ENCODE measurements at regions not wholly inside any gene's neighbourhood (a gene's known extent, or its start where the extent isn't known, plus 50 kb on each side); places are given as distances from the start of the nearest gene placed in this dataset.

DNA sequence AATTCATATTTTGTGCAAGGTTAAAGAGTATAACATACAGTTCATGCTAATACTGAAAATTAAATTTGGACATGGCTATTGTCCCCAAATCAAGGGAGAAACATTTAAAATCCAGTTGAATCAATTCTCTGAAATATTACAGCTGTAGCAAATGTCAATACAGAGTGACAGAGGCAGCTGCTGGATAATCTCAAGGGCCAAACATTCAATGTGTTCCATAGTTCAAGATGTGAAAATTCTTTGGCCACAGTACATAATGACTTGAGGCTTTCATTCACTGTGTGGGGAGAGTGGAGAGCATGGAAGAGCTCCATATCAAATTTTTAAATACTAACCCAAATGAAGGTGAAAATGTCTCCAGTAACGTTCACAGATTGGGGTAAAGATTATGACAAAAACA is 1192.8 kb upstream of the CADM2 start:
- DNase-seq, result no peak

DNA sequence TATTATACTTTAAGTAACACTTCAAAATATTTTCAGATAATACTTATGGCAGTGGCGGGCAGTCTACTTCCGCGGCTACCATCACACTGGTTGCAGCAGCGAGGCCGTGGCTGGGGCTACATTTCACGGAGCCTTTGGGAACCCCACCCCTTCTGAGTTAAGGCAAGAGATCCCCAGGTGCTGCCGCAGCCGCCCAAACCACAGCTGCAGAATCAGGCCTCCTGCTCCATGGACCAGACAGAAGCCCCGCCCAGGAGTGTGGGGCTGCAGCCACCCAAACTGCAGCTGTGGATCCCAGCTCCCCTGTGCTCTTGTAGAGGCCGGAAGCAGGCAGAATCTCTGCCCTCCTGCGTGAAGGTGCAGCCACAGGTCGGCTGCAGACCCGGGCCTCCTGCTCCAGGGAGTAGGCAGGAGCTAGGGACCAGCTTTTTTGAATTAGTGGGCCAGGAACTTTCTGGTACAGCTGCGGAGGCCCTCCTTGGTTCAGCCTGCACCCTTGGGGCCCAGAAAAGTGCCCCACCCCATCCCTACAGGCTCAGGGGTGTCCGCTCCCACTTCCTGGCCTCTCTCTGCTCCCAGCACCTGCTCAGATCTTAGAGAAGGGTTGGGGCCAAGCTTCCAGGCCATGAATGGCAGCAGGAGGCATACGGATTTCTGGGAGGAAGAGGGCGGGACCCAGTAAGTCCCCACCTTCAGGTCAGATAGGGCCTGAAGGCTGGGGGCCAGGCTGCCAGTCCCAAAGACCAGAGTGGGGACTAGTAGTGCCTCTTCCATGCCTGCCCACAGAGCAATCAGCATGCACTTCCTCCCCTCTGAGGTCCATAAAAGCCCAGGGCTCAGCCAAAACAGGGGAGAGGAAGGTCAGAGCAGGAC is 1188.8 kb upstream of the CADM2 start:
- DNase-seq, result no peak

DNA sequence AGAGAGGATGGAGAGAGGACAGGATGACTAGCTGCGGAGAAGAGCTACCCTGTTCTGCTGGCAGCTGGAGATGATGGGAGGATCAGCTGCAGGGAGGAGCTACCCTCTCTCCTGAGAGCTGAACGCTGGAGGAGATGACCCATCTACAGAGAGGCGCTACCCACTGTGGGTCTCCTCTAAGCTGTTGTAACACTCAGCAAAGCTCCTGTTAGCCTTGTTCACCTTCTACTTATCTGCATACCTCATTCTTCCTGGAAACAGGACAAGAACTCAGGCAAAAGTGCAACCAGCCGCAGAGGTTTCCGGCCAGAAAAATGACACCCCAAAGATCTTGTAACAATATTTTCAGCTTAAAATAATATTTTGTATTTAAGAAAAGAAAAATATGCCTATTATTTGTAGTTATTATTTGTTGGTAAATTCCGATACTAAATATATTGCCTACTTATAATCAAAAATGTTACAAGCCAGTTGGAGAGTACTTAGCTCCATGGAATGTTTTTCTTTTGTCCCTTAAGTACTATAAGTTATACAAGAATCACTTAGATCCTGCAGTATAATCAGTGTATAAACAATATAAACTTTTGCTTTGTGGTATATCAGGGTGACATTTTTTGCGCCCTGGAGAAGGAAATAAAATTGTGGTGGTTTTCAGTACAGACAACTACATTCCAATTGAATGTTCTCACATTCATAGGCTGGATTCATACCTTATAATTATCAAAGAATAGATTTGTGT is 1188.0 kb upstream of the CADM2 start:
- DNase-seq, result no peak

DNA sequence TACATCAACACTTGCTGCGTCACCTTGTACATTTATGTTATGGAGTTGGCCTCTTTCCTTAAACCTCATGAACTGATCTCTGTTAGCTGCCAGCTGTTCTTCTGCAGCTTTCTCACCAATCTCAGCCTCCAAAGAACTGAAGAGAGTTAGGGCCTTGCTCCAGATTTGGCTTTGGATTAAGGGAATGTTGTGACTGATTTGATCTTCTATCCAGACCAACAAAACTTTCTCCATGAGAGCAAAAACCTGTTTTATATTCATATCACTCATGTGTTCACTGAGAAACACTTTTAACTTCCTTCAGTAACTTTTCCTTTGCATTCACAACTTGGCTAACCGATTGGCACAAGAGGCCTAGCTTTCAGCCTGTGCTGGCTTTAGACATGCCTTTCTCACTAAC is 1156.0 kb upstream of the CADM2 start:
- DNase-seq, result no peak

DNA sequence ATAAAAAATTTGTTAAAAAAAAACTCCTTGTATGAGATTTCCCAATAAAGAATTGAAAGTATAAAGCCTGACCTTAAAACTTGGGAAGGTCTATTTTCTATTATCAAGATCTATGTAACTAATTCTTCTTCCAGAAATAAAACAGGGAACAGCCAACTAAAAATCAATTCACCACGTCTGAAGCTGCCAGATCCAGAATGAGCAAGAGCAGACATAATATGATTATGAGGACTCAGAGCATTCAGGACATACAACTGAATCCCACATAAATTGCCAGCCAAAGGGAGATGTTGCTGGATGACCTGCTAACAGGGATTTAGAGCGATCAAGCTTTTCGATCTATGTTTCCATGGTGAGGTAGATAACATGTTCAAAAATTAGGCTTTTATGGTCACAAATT is 1151.3 kb upstream of the CADM2 start:
- no peak for DNase-seq

DNA sequence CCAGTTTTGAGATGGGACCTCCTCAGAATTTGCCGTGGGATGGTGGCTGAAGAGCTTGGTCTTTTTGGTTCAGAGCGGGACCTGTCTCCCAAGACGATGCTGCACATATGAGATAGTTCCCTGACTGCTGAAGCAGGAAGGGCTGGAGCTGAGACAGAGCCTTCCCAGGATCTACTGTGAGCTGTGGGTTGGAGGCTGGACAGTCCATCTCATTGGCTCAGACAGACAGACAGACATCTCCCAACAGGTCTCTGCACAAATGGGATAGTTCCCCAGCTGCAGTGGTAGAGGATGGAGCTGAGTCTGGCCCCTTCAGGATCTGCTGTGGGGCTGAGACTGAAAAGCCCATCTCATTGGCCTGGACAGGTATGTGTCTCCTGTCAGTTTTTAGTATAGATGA is 1145.6 kb upstream of the CADM2 start:
- DNase-seq, result no peak

DNA sequence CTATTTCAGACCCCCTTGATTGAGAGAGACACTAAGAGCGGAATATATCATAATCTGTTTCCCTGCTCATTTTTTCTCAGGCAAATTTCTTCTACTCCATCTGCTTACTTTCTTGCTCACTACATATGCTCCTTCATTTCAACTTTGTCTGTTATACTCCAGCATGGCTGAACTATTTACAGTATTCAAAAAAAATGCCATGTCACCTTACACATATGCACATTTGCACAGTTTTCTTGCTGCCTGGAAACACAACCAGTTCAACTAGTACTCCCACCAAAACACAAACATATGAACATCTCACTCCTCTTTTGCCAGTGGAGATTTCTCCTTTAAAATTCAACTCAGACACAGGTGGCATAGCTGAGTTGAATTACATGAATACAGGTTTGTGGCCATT is 1142.1 kb upstream of the CADM2 start:
- no peak for DNase-seq

DNA sequence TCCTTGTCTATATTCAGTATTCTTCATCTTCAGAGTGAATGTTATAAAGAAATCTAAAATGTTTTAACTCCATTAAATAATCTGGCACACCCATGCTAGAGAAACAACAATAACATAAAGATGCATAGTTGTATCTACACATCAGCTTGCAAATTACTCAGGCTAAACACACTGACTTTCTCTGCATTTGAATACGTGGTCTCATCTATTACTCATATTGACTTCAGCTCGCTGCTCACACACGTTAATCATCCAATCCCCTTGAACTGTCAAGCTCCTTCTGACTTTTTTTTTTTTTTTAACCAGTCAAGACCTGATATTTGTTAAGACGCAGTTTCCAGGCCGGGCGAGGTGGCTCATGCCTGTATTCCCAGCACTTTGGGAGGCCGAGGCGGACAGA is 1137.3 kb upstream of the CADM2 start:
- DNase-seq, result no peak

DNA sequence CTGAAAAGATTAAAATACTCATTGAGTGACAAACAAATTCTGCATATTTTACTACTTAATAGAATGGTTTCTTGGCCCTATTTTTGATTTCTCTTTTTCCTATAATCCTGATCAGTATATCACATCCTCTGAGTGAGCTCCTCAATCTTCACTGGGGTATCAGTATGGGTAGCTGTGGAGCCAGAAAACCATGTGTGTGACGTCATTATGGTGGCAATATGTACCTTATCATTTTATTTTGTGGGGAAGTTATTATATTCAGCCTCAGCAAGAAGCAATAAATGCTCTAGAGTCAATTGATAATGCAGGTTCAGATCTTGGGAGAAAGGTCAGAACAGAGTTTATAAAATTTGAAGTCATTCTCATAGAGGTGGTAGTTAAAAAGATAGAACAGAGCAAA is 1135.7 kb upstream of the CADM2 start:
- no peak for DNase-seq

DNA sequence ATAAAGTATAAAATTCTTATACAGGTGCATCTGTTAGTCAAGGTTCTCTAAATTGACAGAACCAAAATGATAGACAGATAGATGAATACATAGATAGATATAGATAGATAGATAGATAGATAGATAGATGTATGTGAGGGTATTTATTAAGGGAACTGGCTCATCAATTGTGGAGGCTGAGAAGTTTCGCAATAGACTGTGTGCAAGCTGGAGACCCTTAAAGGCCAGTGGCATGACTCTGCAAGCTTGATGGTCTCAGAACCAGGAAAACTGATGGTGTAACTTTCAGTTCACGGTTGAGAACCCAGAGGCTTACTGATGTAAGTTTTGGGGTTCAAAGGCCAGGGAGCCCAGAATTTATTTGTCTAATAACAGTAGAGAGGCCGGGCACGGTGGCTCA is 1123.7 kb upstream of the CADM2 start:
- no peak for DNase-seq

DNA sequence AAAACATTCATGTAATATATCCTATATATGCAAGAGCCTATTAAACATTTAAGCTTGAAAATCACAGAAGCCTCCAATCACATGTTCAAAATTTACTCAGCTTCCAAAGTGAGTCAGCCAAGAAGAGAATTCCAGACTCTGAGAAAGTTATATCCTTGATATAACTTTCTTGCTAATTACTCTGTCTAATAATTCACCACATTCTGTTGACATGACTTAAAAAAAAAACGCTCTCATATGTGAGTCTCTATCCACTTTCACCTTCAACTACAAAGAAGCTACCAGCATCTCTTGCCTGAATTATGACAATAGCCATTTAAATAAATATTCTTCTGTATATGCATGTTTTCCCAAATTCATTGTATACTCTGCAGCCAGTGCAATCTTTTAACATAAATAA is 1116.3 kb upstream of the CADM2 start:
- DNase-seq, result no peak

DNA sequence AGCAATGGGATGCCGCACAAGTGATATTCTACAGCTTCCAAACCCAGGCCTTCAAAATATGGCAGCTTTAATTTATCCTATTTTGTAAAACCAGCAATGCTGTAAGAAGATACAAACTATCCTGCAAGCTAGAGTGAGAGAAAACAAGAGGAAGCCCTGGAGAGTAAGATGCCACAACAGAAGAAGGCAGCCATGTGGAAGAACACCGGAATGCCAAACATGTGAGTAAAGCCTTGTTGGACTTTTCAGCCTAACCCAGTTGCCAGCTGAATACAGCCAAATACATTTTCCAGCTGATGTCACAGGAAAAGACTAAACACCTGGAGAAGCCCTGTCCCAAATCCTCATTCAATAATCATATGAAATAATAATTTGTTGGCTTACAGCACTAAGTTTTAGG is 1115.1 kb upstream of the CADM2 start:
- DNase-seq, result no peak

DNA sequence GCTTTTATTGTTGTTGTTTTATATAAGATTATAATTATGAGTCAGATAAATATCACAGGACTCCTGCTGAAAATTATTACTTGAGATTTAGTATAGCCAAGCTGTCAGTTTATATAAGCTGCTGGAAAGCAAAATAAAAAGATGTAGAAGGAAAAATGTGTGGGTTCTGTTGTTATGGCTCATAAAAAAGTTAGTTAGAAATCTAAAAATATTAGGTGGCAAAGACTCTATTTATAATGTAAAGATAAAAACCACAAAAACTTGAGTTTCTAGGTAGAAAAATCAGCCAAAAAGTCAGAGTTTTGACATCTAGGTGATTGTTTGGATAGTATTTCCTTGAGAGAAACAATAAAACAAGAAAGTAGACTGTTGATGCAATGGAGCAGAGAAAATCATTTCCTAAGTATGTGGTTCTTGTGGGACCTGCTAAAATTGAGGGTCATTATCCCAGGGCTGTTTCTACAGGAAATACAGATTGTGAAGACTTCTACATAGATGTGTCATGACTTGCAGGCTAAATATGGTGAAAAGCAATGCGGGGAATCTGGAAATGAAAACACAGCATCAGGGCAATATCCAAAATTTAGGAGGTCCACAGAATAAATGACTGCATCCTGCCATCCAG is 1109.6 kb upstream of the CADM2 start:
- DNase-seq, result no peak

DNA sequence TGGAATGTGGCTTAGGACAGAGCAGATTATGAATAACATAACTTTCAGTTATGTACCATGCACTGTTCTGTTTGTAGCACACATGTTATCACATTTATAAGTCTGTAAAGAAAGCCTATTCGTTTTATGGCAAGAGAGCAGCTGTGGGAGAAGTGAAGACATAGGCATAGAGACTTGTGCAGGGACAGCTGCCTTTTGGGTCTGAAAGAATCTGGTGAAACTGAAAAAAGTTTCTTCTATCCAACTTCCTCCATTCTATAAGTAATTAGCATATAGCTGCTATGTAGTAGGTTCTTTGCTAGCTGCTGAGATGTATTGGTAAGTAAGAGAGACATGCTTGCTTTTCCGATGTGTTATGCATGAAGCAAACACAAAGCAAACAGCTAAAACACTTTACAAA is 1095.4 kb upstream of the CADM2 start:
- no peak for DNase-seq

DNA sequence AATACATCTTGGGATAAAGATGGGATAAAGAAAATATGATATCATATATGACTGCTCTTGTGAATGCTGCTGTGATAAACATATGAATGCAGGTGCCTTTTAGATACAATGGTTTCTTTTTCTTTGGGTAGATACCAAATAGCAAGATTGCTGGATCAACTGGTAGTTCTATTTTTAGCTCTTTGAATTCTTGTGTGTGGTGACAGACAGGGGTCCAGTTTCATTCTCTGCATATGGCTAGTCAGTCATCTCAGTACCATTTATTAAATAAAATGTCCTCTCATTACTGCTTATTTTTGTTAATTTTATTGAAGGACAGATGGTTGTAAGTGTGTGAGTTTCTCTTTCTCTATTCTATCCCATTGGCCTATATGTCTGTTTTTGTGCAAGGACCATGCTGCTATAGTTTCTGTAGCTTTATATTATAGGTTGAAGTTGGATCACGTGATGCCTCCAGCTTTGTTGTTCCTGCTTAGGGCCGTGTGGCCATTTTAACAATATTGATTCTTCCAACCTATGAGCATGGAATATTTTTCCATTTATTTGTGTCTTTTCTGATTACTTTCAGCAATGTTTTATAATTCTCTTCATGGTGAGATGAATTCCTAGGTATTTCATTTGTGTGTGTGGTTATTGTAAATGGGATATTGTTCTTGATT is 1089.8 kb upstream of the CADM2 start:
- no peak for DNase-seq

DNA sequence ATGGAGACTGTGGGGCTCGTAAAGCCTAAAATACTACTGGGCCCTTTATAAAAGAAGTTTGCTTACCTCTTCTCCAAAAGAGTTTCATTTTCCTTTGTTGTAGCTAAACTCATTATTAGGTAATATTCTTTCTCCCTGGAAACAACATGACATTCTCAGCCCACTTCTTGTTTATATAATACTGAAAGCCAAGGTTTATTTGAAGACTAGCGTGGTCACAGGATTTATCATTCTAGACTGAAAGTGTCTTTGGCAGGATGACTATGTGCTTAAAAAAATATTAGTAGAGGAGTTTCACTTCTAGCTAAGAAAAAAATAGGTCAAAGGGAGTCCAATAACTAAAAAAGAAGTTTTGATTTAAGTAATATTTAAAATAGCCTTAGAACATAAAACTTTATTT is 1085.2 kb upstream of the CADM2 start:
- DNase-seq, result no peak

DNA sequence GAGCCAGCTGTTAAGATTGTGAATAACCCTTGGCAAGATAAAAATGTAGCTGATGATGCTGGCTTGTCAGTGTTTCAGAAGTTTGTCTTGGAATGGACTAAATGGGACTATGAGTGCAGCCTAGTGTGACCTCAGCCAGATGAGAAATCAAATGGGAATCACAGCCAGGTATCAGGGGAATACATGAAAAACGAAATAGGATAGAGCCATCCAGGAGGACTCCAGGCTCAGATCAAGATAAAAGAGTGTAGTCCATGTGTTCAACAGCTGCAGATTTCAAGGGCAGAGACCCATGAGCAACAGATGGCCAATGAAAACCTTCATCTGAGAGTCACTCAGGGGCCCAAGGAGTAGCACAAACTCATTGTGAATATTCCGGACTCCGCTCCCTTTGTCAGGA is 1080.9 kb upstream of the CADM2 start:
- DNase-seq, result no peak

DNA sequence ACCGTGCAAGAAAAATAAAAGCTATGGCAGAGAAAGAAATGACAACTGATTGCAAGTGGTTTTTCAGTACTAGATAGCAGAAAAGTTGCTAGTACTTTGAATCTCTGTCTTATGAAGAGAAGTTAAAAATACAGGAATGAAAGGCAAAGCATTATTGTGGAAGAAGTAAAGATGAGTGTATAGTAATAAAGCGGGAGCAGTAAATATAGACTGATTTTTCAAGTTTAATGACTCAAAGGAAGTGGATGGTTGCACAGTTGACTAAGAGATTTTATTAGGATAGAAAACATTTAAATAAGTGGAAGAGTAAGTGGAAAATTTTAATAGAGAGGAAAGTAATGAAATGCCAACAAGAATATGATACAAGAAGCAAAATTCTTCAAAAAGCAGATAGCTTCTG is 1076.1 kb upstream of the CADM2 start:
- no peak for DNase-seq

DNA sequence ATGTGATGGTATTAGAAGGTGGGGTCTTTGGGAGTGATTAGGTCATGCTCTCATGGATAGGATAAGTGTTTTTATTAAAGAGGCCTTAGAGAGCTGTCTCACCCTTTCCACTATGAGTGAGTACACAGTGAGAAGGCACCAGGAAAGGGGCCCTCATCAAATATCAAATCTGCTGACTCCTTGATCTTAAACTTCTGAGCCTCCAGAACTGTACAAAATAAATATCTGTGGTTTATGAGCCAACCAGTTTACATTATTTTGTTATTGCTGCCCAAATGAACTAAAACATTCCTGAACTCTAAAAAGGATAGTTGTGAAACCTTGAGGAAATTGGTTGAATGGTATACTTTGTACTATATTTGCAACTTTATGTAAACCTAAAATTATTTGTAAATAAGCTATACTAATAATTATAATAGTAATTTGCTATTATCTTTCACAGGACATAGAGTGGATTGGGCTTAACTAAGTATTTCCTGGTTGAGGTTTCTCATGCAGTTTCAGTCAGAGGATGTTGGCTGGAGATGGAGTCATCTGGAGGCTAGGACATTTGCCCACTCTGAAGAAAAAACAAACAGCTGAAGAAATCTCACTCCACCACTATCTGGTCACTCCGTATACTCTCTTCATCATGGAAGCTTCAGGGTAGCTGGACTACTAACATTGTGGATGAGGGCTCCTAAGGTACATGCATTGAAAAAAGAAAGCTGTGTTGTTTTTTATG is 1068.6 kb upstream of the CADM2 start:
- no peak for DNase-seq

DNA sequence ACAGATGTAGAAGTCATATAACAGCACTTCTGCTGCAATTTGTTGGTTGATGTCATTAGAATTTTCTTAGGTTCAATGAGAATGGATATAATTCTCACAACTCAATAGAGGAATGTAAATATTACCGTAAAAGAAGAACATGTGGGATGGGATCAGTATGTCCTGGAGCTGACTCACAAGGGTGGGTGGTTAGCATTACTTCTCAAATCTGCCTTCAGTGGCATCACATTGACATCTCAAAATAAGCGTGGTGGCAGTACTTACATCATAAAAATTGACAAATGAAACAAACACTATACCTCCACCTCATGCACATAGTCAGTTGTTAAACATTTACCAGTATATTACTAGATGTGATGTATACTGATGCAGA is 1068.0 kb upstream of the CADM2 start:
- DNase-seq, result no peak

DNA sequence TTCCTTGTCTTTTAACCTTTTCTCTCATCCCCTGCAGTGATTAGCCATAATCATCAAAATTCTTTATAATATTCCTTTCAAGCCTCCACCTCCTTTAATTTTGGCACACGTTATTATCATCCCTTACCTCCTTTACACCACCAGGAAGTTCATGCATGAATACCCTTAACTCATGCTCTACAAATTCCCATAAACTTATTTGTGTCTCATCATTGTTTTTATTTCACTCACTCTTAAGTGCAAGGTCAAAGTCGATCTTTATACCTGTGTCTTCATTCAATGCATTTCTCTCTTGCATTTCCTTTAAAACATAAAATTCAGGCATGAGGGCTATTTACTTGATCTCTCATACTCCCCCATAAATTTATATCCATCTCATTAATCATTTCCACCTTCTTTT is 1064.6 kb upstream of the CADM2 start:
- no peak for DNase-seq

DNA sequence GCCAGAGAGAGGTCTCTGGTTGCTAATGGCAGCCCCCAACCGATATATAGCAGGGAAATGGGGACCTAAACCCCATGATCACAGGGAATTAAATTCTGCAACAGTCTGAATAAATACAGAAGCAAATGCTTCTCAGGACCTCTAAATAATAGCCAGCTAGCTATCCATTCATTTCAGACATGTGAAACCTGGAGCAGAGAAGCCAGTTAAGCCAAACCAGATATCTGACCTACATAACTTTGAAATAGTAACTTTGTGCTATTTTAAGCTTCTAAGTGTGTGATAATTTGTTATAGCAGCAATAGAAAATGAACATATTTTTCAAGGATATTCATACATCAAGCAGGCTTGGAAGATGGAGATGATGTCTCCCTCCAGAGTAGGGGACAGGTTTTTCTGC is 1062.9 kb upstream of the CADM2 start:
- no peak for DNase-seq
